OCI-LY3 (cell line): ENCODE measurements at regions not wholly inside any gene's neighbourhood (a gene's known extent, or its start where the extent isn't known, plus 50 kb on each side); places are given as distances from the start of the nearest gene placed in this dataset.

ENCODE experiments used
- EZH2phosphoT487 ChIP-seq: fragments of 200-600 bp; shearing (Covaris generic); IDR thresholded peaks from 2 replicates; pipeline ENCODE4 v1.6.1; 2018; ENCODE audit warnings: antibody characterized with exemption, mixed run types, low read depth
- TF ChIP-seq, protein P1 (sequence below): fragments of 200-600, 300-600 bp; sonication (generic); IDR thresholded peaks from 2 replicates; pipeline ENCODE4 v1.5.1; 2014; ENCODE audit warnings: antibody characterized with exemption, low read length, low read depth

DNA sequence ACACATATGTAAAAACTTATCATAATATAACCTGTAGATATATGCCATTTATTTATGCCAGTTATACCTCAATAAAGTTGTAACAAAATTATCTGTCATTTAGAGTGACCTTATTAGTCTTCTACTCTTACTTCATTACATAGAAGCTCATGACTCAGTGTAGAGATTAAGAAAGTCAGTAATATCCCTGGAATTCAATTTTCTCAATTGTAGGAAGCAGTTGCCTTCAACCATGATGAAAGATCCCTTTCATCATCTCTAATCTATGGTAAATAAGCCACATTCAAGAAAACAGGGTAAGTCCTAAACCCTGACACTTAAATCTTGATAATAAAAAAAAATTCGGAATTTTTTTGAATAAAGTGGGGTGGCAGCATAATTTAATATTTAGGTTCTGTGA is 216.5 kb upstream of the PEX5L start:
- TF ChIP-seq, protein P1, sequence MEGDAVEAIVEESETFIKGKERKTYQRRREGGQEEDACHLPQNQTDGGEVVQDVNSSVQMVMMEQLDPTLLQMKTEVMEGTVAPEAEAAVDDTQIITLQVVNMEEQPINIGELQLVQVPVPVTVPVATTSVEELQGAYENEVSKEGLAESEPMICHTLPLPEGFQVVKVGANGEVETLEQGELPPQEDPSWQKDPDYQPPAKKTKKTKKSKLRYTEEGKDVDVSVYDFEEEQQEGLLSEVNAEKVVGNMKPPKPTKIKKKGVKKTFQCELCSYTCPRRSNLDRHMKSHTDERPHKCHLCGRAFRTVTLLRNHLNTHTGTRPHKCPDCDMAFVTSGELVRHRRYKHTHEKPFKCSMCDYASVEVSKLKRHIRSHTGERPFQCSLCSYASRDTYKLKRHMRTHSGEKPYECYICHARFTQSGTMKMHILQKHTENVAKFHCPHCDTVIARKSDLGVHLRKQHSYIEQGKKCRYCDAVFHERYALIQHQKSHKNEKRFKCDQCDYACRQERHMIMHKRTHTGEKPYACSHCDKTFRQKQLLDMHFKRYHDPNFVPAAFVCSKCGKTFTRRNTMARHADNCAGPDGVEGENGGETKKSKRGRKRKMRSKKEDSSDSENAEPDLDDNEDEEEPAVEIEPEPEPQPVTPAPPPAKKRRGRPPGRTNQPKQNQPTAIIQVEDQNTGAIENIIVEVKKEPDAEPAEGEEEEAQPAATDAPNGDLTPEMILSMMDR, result no peak
- TF ChIP-seq EZH2phosphoT487, result no peak
